GM10266 (cell line): ENCODE measurements at regions not wholly inside any gene's neighbourhood (a gene's known extent, or its start where the extent isn't known, plus 50 kb on each side); places are given as distances from the start of the nearest gene placed in this dataset.

Experiments
- DNase-seq: peaks from one replicate; pipeline ENCODE4 v3.0.0; 2012; ENCODE audit errors: extremely low spot score
- TF ChIP-seq, protein P1 (sequence below): IDR thresholded peaks from 2 replicates; pipeline ENCODE4 v1.5.1; 2012; ENCODE audit warnings: mild to moderate bottlenecking, low read depth; ENCODE audit not compliant: control insufficient read depth, insufficient read depth; ENCODE audit errors: missing control alignments

DNA sequence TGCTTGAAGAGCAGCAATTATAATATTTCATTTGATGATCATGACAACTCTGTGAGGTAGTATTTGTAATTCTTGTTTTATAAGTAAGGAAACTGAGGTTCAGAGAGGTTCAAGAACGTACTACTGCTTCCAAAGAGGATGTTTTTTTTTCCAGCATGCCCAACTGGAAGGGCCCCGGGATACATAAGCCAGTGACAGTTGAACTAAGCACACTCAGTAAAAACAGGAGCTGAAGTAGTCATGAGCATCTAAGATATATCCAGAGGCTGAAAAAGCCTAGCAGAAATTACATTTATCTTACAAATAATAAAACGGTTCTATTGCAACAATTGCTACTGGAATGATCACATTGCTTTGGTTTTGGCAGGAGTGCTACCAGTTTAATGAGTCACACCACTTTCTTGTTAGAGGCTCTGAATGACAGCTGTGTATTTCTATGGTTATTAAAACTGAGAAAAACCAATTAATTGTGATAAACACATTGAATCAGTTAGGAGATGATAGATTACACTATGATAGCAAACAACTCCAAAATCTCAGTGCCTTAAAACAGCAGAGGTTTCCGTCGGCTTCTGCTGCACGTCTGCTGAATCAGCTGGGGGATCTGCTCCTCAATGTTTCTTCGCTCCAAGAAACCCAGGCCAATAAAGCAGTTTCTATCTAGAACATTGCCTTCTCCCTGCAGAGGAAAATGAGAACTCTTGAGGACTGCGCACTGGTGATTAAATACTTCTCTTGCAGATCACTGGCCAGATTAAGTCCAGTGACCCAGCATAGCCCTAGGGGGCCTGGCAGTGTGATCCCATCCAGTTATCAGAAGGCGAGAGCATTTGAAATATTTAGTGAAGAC is 522.7 kb downstream of the PLPP3 start:
- no peak for DNase-seq

DNA sequence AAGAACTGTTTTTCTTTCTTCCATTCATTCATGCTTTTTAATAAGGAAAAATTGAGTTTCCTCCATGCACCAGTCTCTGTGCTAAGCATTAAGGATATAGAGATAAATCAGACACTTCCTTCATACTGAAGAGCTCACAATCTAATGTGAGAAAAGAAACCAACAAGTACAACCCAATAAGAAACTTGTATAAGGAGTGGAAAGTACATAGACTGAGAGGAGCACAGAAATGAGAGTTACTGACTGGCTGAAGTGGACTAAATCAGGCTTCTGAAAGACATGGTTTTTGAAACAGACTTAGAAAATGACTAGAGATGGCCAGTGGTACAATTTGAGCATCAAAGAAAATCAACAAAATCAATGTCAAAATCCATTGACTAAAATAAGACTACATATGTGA is 524.4 kb downstream of the PLPP3 start:
- DNase-seq, result no peak
- TF ChIP-seq, protein P1, sequence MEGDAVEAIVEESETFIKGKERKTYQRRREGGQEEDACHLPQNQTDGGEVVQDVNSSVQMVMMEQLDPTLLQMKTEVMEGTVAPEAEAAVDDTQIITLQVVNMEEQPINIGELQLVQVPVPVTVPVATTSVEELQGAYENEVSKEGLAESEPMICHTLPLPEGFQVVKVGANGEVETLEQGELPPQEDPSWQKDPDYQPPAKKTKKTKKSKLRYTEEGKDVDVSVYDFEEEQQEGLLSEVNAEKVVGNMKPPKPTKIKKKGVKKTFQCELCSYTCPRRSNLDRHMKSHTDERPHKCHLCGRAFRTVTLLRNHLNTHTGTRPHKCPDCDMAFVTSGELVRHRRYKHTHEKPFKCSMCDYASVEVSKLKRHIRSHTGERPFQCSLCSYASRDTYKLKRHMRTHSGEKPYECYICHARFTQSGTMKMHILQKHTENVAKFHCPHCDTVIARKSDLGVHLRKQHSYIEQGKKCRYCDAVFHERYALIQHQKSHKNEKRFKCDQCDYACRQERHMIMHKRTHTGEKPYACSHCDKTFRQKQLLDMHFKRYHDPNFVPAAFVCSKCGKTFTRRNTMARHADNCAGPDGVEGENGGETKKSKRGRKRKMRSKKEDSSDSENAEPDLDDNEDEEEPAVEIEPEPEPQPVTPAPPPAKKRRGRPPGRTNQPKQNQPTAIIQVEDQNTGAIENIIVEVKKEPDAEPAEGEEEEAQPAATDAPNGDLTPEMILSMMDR, result no peak

More for the DNA sequence above, 522.7 kb downstream of the PLPP3 start:
- TF ChIP-seq, protein P1, result no peak

DNA sequence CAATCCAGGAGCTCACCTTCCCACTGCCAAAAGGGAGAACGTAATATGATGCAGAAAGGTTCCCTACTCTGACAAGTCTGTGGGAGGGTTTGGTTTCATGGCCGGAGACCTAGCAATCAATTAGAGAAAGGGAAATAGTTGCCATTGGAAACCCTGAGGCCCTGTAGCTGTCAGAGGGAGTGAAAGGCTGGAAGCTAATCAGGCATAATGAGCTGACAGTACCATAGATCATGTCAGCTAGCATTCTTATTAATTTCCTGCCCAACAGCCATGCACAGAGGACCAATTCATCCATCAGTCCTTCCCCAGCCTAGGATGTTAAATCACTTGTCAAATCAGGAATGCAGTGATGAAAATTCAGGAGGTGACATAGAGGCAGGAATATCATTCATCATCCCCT is 527.3 kb downstream of the PLPP3 start:
- no peak for DNase-seq
- TF ChIP-seq, protein P1, result no peak

DNA sequence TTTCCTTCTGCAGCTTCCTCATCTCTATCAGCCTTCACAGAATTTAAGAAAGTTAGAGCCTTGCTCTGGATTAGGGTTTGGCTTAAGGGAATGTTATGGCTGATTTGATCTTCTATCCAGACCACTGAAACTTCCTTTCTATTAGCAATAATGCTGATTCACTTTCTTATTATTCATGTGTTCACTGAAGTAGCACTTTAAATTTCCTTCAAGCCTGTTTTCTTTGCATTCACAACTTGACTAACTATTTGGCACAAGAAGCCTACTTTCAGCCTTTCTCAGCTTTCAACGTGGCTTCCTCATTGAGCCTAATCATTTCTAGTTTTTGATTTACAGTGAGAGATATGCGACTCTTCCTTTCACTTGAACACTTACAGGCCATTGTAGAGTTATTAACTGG is 528.5 kb downstream of the PLPP3 start:
- TF ChIP-seq, protein P1, result no peak

DNA sequence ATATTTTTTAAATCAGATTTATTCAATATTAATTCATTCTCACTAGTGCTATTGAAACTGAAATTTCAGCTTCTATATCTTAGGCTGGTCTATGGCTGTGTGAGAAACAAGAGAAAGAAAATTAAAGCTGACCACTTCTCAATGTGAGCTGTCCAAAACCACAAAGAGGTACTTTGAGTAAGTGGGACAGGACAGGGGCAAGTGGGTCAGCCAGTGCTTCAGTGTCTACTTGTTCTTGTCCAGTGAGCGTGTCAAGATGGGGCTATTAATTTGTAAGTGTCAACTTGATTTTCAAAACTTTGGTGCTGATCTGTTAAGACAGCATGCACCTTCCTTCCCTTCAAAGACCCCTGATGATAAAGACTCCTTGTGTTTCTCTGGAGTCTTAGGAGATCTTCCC is 533.9 kb downstream of the PLPP3 start:
- no peak for DNase-seq
- TF ChIP-seq, protein P1, result no peak

More for the DNA sequence above, 528.5 kb downstream of the PLPP3 start:
- DNase-seq, result no peak

DNA sequence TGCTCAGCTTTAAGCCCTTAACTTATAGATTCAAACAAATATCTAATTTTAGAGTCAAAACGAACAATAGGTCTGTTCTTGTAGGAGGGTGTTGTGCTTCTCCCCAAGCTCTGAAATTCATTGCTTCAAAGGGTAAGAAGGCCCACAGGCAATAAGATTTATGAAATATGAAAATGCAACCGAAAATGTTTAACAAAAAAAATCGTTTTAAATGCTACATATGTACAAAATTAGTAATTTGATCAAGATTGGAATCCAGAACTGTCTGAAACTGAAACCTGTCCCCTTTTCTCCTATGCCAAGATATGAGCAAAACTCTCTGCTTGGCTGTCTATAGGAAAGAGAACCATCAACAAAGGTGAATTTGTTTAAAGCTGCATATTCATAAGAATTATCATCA is 534.3 kb downstream of the PLPP3 start:
- no peak for DNase-seq
- TF ChIP-seq, protein P1, result no peak

DNA sequence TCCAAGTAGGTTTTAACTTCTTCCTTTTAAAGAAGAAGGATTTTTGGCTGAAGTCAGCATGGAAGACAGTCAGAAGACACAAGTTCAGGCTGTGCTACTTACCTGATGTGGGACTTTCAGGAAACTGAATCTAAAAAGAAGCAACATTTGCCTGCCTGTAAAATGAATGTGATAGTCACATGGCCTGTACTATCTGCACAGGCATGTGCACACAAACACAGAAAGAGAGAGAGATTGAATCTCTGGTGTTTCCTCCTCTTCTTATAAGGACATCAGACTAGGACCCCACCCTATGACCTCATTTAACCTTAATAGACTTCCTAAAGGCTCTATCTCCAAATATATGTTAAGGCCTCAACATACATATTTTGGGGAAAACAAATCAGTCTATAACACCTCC is 542.9 kb downstream of the PLPP3 start:
- TF ChIP-seq, protein P1, result no peak
- no peak for DNase-seq
